ENCODE measurements at regions not wholly inside any gene's neighbourhood (a gene's known extent, or its start where the extent isn't known, plus 50 kb on each side); places are given as distances from the start of the nearest gene placed in this dataset.

- no peaks in the 10 kb centered on the region for H3K9me3 ChIP-seq
- no peaks in the 10 kb centered on the region for H3K4me1 ChIP-seq
- no peak overlapping the region for H3K4me3 ChIP-seq
- TF ChIP-seq, protein P1, sequence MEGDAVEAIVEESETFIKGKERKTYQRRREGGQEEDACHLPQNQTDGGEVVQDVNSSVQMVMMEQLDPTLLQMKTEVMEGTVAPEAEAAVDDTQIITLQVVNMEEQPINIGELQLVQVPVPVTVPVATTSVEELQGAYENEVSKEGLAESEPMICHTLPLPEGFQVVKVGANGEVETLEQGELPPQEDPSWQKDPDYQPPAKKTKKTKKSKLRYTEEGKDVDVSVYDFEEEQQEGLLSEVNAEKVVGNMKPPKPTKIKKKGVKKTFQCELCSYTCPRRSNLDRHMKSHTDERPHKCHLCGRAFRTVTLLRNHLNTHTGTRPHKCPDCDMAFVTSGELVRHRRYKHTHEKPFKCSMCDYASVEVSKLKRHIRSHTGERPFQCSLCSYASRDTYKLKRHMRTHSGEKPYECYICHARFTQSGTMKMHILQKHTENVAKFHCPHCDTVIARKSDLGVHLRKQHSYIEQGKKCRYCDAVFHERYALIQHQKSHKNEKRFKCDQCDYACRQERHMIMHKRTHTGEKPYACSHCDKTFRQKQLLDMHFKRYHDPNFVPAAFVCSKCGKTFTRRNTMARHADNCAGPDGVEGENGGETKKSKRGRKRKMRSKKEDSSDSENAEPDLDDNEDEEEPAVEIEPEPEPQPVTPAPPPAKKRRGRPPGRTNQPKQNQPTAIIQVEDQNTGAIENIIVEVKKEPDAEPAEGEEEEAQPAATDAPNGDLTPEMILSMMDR (IDR thresholded peaks at IDR 0.05), result no peak
- no peak overlapping the region for H3K27ac ChIP-seq
- H3K36me3 ChIP-seq, result no peaks in the 10 kb centered on the region
- no peak for DNase-seq
- intact Hi-C loops (cut with DNase I; ENCODE audit: low total_unique reads), result no loop called here
- H3K27me3 ChIP-seq, result no peaks in the 10 kb centered on the region
These were observed 424.2 kb upstream of the ROBO2 start for GRCh38 chr3:76615719-76616118.

DNA sequence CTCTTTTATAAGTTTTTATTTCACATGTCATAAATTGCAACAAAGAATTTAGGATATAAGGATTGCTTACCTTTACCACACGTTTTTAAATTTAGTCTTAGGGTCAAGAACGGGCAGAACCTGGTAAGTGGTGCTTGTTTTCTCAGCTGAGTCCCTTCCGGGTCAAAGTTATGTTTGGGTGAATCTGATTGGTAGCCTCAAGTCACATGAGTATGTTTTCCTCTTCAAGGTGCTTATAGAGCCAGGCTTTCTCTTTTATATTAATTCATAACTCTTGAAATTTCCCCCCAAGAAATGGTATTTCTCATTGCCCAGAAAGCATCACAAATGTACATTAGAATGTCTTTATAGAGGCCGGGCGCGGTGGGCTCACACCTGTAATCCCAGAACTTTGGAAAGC lies 415.7 kb upstream of the ROBO2 start:
- Histone ChIP-seq H3K9me3 (no peaks in the 10 kb centered on the region), H3K27me3 (no peaks in the 10 kb centered on the region), H3K4me1 (no peaks in the 10 kb centered on the region), H3K4me3 (no peak overlapping the region), H3K36me3 (no peaks in the 10 kb centered on the region), H3K27ac (no peak overlapping the region)
- intact Hi-C loops (cut with DNase I; ENCODE audit: low total_unique reads), result no loop called here
- DNase-seq, result no peak
- TF ChIP-seq, protein P1 (IDR thresholded peaks at IDR 0.05), result no peak

DNA sequence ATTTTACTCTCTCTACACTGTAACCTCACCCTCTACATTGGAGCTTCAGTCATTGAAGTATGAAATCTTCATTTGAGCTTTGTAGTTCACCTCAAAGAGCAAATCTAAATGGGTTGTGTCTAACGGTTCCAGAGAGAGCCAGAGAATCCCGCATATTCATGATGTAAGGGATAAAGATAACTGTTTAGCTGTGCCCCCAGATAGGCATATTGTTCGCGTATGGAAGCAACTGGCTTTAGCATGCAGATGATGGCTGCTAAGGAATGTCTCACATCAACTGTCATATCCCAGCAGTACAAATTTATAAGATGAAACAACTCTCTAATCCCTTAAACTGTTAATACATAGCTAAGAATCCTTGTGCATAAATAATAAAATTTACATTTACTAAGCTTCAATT lies 412.7 kb upstream of the ROBO2 start:
- intact Hi-C loops (cut with DNase I; ENCODE audit: low total_unique reads), result no loop called here
- H3K9me3 ChIP-seq, result no peaks in the 10 kb centered on the region
- H3K4me1 ChIP-seq, result no peaks in the 10 kb centered on the region
- TF ChIP-seq, protein P1 (IDR thresholded peaks at IDR 0.05), result no peak
- no peak for DNase-seq
- H3K36me3 ChIP-seq, result no peaks in the 10 kb centered on the region
- H3K4me3 ChIP-seq, result no peak overlapping the region
- H3K27ac ChIP-seq, result no peak overlapping the region
- no peaks in the 10 kb centered on the region for H3K27me3 ChIP-seq

- DNase-seq, result no peak
- TF ChIP-seq, protein P1 (IDR thresholded peaks at IDR 0.05), result no peak
- intact Hi-C loops (cut with DNase I; ENCODE audit: low total_unique reads), result no loop called here
These were observed 408.6 kb upstream of the ROBO2 start for GRCh38 chr3:76631251-76631650.

GRCh38 chr3:76638006-76638405 lies 401.9 kb upstream of the ROBO2 start:
- H3K27ac ChIP-seq, result no peak overlapping the region
- H3K9me3 ChIP-seq, result no peaks in the 10 kb centered on the region
- no peak for DNase-seq
- TF ChIP-seq, protein P1 (IDR thresholded peaks at IDR 0.05), result no peak
- H3K36me3 ChIP-seq, result no peaks in the 10 kb centered on the region
- no peaks in the 10 kb centered on the region for H3K4me1 ChIP-seq
- no peak overlapping the region for H3K4me3 ChIP-seq
- H3K27me3 ChIP-seq, result no peaks in the 10 kb centered on the region
- intact Hi-C loops (cut with DNase I; ENCODE audit: low total_unique reads), result no loop called here

More at GRCh38 chr3:76631251-76631650, 408.6 kb upstream of the ROBO2 start:
- Histone ChIP-seq H3K9me3 (no peaks in the 10 kb centered on the region), H3K27me3 (no peaks in the 10 kb centered on the region), H3K4me1 (no peaks in the 10 kb centered on the region), H3K36me3 (no peaks in the 10 kb centered on the region), H3K4me3 (no peak overlapping the region), H3K27ac (no peak overlapping the region)

GRCh38 chr3:76643623-76644304 lies 396.1 kb upstream of the ROBO2 start:
- no peaks in the 10 kb centered on the region for H3K9me3 ChIP-seq
- TF ChIP-seq, protein P1 (IDR thresholded peaks at IDR 0.05), result no peak
- H3K27me3 ChIP-seq, result no peaks in the 10 kb centered on the region
- no peak for DNase-seq
- H3K27ac ChIP-seq, result no peak overlapping the region
- no peaks in the 10 kb centered on the region for H3K4me1 ChIP-seq
- H3K4me3 ChIP-seq, result no peak overlapping the region
- no peaks in the 10 kb centered on the region for H3K36me3 ChIP-seq
- intact Hi-C loops (cut with DNase I; ENCODE audit: low total_unique reads), result no loop called here

Measured in tibial artery (tissue), 4 donors.